Ecto neural progenitor cell (in vitro differentiated cells): ENCODE measurements at regions not wholly inside any gene's neighbourhood (a gene's known extent, or its start where the extent isn't known, plus 50 kb on each side); places are given as distances from the start of the nearest gene placed in this dataset.

Source experiments
- DNase-seq: peaks from one replicate; pipeline ENCODE4 v3.0.0-alpha.2; 2018; ENCODE audit warnings: low spot score

DNA sequence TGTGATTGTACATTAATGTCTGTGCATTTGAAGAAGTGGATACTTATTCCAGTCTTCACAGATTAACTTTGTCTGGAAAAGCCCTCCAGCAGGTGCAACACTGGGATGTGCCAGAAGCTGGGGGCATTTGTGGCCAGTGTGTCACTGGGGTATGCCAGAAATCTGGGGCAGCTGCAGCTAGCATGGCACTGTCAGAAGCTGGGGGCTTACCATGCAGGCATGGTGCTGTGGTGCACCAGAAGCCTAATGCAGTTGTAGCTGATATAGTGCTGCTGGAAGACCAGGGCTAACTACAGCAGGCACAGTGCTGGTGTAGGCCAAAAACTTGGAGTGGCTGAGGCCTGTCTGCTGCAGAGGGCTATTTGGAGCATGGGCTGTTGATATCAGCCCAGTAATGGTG lies 270.1 kb downstream of the STK31 start:
- no peak for DNase-seq

- DNase-seq, result no peak
Measured at GRCh38 chr7:23981314-23981713, 271.3 kb downstream of the STK31 start.

GRCh38 chr7:23981758-23982157 lies 271.7 kb downstream of the STK31 start:
- DNase-seq, result no peak

GRCh38 chr7:24005517-24005916 lies 278.5 kb upstream of the NPY start:
- DNase-seq, result no peak

DNA sequence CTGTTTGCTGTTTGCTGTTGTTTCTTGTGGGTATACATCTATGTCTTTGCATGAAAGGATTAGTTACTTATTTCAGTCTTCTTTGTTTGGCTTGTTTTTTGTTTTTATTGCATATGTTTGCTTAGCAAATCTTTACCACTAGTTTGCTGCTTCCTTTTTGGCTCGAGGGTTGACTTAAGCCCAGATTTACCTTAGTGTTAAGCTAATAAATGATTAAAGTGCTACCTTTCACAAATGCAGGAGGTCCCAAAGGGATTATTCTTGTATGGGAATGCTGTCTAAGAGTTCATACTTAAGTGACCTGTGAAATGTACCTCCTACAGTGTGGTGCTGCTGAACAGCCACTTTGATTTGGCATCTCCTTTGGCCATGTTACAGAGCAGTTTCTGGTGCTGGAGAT lies 273.5 kb upstream of the NPY start:
- DNase-seq, result no peak

GRCh38 chr7:24017519-24017918 lies 266.5 kb upstream of the NPY start:
- DNase-seq, result no peak

DNA sequence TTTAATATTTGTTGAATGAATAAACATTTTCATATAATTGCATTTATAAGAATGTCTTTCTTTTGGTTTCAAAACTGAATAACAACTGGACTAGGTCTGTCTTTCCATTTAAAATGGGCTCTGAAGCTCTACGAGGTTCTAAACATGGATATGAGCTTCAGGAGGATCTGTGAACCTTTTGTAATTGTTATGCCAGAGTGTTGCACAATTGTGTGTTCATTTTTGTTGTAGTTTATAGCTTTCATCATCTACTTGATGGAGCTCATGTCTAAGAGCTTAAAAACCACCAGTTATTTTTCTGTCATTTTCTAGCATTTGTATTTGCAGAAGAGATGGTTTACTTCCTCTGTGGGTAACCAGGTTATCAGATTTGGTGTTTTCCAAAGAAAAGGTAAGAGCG lies 265.7 kb upstream of the NPY start:
- no peak for DNase-seq

DNA sequence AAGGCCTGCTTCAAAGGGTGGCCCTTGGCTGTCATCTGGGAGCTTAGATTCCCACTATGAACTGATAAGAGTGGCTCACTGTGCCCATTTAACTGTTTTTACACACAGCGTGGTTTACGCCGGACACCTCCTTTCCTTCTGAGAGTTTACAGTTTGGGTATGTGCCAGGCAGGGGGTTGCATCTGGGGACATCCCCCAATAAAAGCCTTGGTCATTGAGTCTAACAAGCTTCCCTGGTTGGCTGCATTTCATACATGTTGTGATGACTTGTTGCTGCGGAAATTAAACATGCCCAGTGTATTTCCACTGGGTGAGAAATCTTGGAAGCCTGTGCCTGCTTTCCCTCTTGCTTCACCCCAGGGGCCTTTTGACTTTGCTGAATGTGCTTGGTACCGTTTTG lies 264.1 kb upstream of the NPY start:
- DNase-seq, result no peak

- DNase-seq, result no peak
Measured at GRCh38 chr7:24024276-24025068, 259.5 kb upstream of the NPY start.

- DNase-seq, result no peak
Measured at GRCh38 chr7:24025094-24025493, 258.9 kb upstream of the NPY start.

DNA sequence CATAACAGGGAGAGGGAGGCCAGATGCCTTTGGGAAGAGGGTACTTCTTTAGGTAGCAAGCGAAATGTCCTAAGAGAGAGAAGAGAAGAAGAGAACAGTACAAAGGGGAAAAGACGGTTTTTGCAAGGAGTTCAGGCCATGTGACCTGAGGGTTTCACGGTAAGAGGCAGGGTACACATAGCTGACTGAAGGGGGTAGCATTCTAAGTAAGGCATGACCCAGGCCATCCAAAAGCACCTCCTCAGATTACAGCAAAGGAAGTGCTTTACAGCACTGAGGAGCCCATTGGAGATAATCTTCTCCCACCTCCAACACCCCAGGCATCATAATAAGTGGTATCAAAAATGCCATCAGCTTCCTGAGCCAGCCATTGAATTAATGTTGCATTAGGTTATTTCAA lies 258.2 kb upstream of the NPY start:
- no peak for DNase-seq

DNA sequence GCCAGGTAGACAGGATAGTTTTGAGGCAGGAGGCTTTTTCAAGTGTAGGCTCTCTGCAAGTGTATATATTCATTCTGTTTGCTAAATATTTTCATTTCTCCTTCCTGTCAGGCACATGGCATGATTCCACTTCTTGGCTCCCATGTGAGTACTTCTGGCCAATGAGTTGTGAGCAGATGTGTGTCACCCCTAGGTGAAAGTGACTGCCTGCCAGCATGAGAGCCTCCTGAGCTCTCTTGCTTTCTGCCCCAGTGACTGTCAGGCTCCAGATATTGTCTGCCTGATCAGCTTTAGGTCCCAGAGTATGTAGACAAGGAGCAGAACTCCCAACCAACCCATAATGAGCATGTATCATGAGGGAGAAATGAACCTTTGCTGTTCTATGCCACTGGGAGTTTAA lies 257.6 kb upstream of the NPY start:
- no peak for DNase-seq

DNA sequence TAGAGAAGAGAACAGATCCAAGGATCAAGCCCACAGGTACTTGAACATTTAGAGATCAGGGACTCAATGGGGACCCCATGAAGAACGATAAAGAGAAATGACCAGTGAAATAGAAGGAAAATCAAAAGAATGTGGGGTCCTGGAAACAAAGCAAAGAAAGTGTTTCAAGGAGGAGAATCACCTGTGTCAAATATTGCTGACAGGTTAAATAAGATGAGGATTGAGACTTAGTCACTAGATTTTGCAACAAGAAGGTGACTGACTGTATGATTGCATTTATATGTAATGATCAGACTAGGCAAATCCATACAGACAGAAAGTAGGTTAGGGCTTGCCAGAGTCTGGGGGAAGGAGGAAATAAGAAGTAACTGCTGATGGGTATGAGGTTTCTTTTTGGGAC lies 254.9 kb upstream of the NPY start:
- no peak for DNase-seq

- no peak for DNase-seq
Measured at GRCh38 chr7:24034251-24034650, 249.7 kb upstream of the NPY start.

DNA sequence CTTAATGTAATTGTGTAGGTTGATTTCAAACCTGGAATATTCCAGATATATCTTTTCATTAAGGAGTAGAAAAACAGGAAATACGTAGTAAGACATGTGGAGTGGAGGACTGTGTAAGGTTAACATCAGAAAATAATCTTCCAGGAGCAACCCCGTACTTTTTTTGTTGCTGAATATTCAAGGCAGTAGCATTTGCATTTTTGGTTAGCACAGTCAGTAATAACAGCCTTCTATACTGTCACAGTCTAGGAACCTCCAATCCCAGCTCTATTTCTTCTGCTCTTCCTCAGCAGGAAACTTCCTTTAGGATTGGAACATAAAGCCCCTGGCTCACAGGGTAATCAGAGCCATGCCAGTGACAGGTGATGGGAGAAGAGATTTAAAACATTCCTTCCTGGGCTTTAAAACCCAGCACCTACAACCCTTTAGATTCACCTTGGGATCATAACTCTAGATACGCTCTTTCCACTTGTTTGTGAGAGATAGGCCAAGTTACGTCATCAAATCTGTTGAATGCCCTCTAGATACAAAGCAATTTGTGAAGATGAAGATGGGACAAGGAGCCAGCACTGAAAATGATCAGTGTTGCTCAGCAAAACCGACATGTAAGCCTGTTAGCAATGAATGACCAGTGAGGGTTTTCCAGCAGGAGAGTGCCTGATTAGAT lies 248.5 kb upstream of the NPY start:
- no peak for DNase-seq

- DNase-seq, result no peak
Measured at GRCh38 chr7:24036033-24036412, 248.0 kb upstream of the NPY start.

GRCh38 chr7:24038993-24039392 lies 245.0 kb upstream of the NPY start:
- DNase-seq, result no peak

DNA sequence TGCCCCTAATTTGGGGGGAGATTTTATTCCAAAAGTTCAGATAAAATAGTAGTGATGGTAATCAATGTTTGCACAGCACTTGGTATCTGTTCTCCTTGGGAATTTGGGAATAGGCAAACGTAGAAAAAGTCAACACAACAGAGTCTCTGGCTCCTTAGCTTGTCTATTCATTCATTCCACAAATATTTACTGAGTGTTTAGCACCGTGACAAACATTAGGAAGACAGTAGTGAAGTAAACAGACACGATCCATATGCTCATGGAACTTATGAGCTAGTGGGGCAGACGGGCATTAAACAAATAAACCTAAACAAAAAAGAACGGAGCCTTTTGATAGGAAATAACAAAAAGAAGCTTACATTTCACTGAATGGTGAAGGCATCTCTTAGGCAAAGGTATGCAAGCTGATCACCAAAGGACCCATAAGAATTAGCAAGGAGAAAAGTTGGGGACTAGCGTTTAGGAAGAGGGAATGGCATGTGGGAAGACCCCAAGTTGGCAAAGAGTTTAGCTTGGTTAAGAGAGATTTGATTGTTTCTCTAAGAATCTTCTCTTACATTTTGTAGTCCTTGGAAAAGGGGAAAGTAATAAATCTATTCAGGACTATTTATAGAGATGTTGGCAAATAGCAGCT lies 243.9 kb upstream of the NPY start:
- no peak for DNase-seq

DNA sequence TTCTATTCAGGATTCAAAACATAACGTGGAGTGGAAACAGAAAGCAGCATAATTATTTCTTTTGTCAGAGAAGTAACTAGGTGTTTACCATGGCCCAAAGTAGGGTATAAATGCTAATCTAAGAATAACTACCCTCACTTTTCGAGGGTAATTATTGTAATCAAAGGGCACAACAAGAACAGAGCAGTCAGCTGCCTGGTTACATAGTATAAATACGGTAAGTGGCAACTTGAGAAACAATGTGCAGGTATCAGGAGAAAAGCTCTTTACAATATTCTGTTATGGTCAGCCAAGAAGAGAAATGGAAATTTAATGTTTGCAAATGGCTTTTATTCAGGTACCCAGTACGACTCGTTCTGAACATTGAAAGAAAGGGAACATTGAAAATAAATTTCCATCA lies 242.0 kb upstream of the NPY start:
- DNase-seq, result no peak

- no peak for DNase-seq
Measured at GRCh38 chr7:24049296-24049695, 234.7 kb upstream of the NPY start.

- DNase-seq, result no peak
Measured at GRCh38 chr7:24050991-24051560, 232.9 kb upstream of the NPY start.

DNA sequence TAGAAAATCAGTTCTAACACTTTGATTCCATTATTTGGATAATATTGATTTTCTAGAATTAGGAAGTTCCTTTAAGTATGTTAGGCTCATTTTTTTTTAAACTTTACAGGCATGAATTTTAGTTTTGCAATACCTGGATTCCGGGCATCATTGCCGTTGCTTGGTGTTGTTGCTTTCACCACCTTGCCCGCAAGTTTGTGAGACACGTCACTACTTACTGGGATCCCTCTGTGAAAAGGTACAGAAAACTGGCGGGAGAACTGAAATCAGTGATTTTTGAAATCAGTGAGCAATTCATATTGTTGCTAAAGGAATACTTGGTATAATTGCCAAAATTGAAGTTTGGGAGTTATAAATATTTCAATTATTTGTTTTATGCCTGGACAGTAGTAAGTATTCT lies 232.3 kb upstream of the NPY start:
- DNase-seq, result no peak

GRCh38 chr7:24052572-24053260 lies 231.3 kb upstream of the NPY start:
- DNase-seq, result no peak
